ENCODE measurements at regions not wholly inside any gene's neighbourhood (a gene's known extent, or its start where the extent isn't known, plus 50 kb on each side); places are given as distances from the start of the nearest gene placed in this dataset.
A peak's percentile ranks its signal among the peaks of the same experiment; 100 is the strongest.

- no peaks in the 10 kb centered on the region for H3K36me3 ChIP-seq (replicated peaks in 1 of 2; ENCODE audit: control insufficient read depth in 2 of 2, insufficient read depth in 2 of 2, low read length in 2 of 2)
- no peak overlapping the region for H3K9ac ChIP-seq (ENCODE audit: low read depth, low read length, poor library complexity)
- no peak overlapping the region for H2BK12ac ChIP-seq (ENCODE audit: low read length)
- no peak overlapping the region for H3K23ac ChIP-seq (ENCODE audit: low read depth, low read length, poor library complexity)
- no peaks in the 10 kb centered on the region for H3K79me1 ChIP-seq (ENCODE audit: low read depth, low read length)
- no peak overlapping the region for H2BK5ac ChIP-seq (ENCODE audit: low read length)
- H3K27ac ChIP-seq (replicated peaks; ENCODE audit: low read length) = no peak overlapping the region
- H4K91ac ChIP-seq (ENCODE audit: low read depth, low read length, poor library complexity) = no peak overlapping the region
- WGBS, 2 donors (ENCODE audit: extremely low coverage in 2 of 2, insufficient read length in 2 of 2, insufficient replicate concordance in 1 of 2) = no CpG with 5 or more reads among the region's 1 CpG
- no peak overlapping the region for H3K18ac ChIP-seq (ENCODE audit: low read length)
- H2AK5ac ChIP-seq (ENCODE audit: low read depth, low read length) = no peak overlapping the region
- no peak overlapping the region for H3K4me3 ChIP-seq (ENCODE audit: low read length in 2 of 2)
- H3K4me2 ChIP-seq (ENCODE audit: insufficient read depth, low read length, poor library complexity, severe bottlenecking) = no peak overlapping the region
- H3K4me1 ChIP-seq (ENCODE audit: control insufficient read depth in 2 of 2, insufficient read depth in 1 of 2, low read depth in 1 of 2, low read length in 2 of 2) = no peaks in the 10 kb centered on the region
- H4K8ac ChIP-seq (ENCODE audit: low read depth, low read length) = no peak overlapping the region
- H3K9me3 ChIP-seq (replicated peaks in 1 of 2; ENCODE audit: control insufficient read depth in 2 of 2, insufficient read depth in 1 of 2, low read depth in 1 of 2, low read length in 2 of 2) = no peaks in the 10 kb centered on the region
- DNase-seq (ENCODE audit: low spot score) = no peak
- peaks cover 0 to 3% (median 0%) of the 10 kb centered on the region in 3 experiments for H3K27me3 ChIP-seq (ENCODE audit: control insufficient read depth in 3 of 3, insufficient read depth in 3 of 3, low read depth in 1 of 3, low read length in 3 of 3)
- no peak overlapping the region for H3K14ac ChIP-seq (ENCODE audit: low read length)
- H2BK120ac ChIP-seq (ENCODE audit: low read depth, low read length) = no peak overlapping the region
- no peak overlapping the region for H2AFZ ChIP-seq (ENCODE audit: low read length)
- H3K4ac ChIP-seq (ENCODE audit: low read length) = no peak overlapping the region
- H2BK15ac ChIP-seq (ENCODE audit: low read length) = no peak overlapping the region
Observed at GRCh38 chr11:45527898-45528297, 137.5 kb downstream of the CHST1 start.

GRCh38 chr11:45525393-45525792 lies 140.0 kb downstream of the CHST1 start:
- Histone ChIP-seq H2BK5ac (ENCODE audit: low read length) (no peak overlapping the region), H2AK5ac (ENCODE audit: low read depth, low read length) (no peak overlapping the region), H3K23ac (ENCODE audit: low read depth, low read length, poor library complexity) (no peak overlapping the region), H3K4ac (ENCODE audit: low read length) (no peak overlapping the region), H4K8ac (ENCODE audit: low read depth, low read length) (no peak overlapping the region), H3K4me2 (ENCODE audit: insufficient read depth, low read length, poor library complexity, severe bottlenecking) (no peak overlapping the region), H3K4me1 (ENCODE audit: control insufficient read depth in 2 of 2, insufficient read depth in 1 of 2, low read depth in 1 of 2, low read length in 2 of 2) (no peaks in the 10 kb centered on the region), H2AFZ (ENCODE audit: low read length) (no peak overlapping the region), H3K27me3 (ENCODE audit: control insufficient read depth in 3 of 3, insufficient read depth in 3 of 3, low read depth in 1 of 3, low read length in 3 of 3) (no peaks in the 10 kb centered on the region), H3K79me1 (ENCODE audit: low read depth, low read length) (no peaks in the 10 kb centered on the region), H3K9ac (ENCODE audit: low read depth, low read length, poor library complexity) (no peak overlapping the region), H3K14ac (ENCODE audit: low read length) (no peak overlapping the region), H3K27ac (replicated peaks; ENCODE audit: low read length) (no peak overlapping the region), H3K9me3 (replicated peaks in 1 of 2; ENCODE audit: control insufficient read depth in 2 of 2, insufficient read depth in 1 of 2, low read depth in 1 of 2, low read length in 2 of 2) (no peaks in the 10 kb centered on the region), H3K18ac (ENCODE audit: low read length) (peak overlapping the region; percentile 42), H3K4me3 (ENCODE audit: low read length in 2 of 2) (no peak overlapping the region), H4K91ac (ENCODE audit: low read depth, low read length, poor library complexity) (no peak overlapping the region), H2BK120ac (ENCODE audit: low read depth, low read length) (no peak overlapping the region), H2BK12ac (ENCODE audit: low read length) (no peak overlapping the region), H3K36me3 (replicated peaks in 1 of 2; ENCODE audit: control insufficient read depth in 2 of 2, insufficient read depth in 2 of 2, low read length in 2 of 2) (no peaks in the 10 kb centered on the region), H2BK15ac (ENCODE audit: low read length) (no peak overlapping the region)
- no peak for DNase-seq (ENCODE audit: low spot score)
- no CpG with 5 or more reads among the region's 3 CpGs for WGBS, 2 donors (ENCODE audit: extremely low coverage in 2 of 2, insufficient read length in 2 of 2, insufficient replicate concordance in 1 of 2)

- no peaks in the 10 kb centered on the region for H3K79me1 ChIP-seq (ENCODE audit: low read depth, low read length)
- H3K4ac ChIP-seq (ENCODE audit: low read length) = no peak overlapping the region
- no peaks in the 10 kb centered on the region for H3K9me3 ChIP-seq (replicated peaks in 1 of 2; ENCODE audit: control insufficient read depth in 2 of 2, insufficient read depth in 1 of 2, low read depth in 1 of 2, low read length in 2 of 2)
- H3K23ac ChIP-seq (ENCODE audit: low read depth, low read length, poor library complexity) = no peak overlapping the region
- no peak overlapping the region for H2BK120ac ChIP-seq (ENCODE audit: low read depth, low read length)
- no peaks in the 10 kb centered on the region for H3K27me3 ChIP-seq (ENCODE audit: control insufficient read depth in 3 of 3, insufficient read depth in 3 of 3, low read depth in 1 of 3, low read length in 3 of 3)
- no peak overlapping the region for H3K4me3 ChIP-seq (ENCODE audit: low read length in 2 of 2)
- H4K8ac ChIP-seq (ENCODE audit: low read depth, low read length) = no peak overlapping the region
- H3K4me1 ChIP-seq (ENCODE audit: control insufficient read depth in 2 of 2, insufficient read depth in 1 of 2, low read depth in 1 of 2, low read length in 2 of 2) = no peaks in the 10 kb centered on the region
- no peaks in the 10 kb centered on the region for H3K36me3 ChIP-seq (replicated peaks in 1 of 2; ENCODE audit: control insufficient read depth in 2 of 2, insufficient read depth in 2 of 2, low read length in 2 of 2)
- no CpG with 5 or more reads among the region's 5 CpGs for WGBS, 2 donors (ENCODE audit: extremely low coverage in 2 of 2, insufficient read length in 2 of 2, insufficient replicate concordance in 1 of 2)
- H3K14ac ChIP-seq (ENCODE audit: low read length) = no peak overlapping the region
- no peak for DNase-seq (ENCODE audit: low spot score)
- H3K18ac ChIP-seq (ENCODE audit: low read length) = no peak overlapping the region
- no peak overlapping the region for H2AFZ ChIP-seq (ENCODE audit: low read length)
- no peak overlapping the region for H2BK15ac ChIP-seq (ENCODE audit: low read length)
- H2AK5ac ChIP-seq (ENCODE audit: low read depth, low read length) = no peak overlapping the region
- H2BK5ac ChIP-seq (ENCODE audit: low read length) = no peak overlapping the region
- no peak overlapping the region for H3K27ac ChIP-seq (replicated peaks; ENCODE audit: low read length)
- no peak overlapping the region for H3K9ac ChIP-seq (ENCODE audit: low read depth, low read length, poor library complexity)
- H4K91ac ChIP-seq (ENCODE audit: low read depth, low read length, poor library complexity) = no peak overlapping the region
- H2BK12ac ChIP-seq (ENCODE audit: low read length) = no peak overlapping the region
- H3K4me2 ChIP-seq (ENCODE audit: insufficient read depth, low read length, poor library complexity, severe bottlenecking) = no peak overlapping the region
Observed at GRCh38 chr11:45523760-45524159, 141.7 kb downstream of the CHST1 start.

GRCh38 chr11:45518833-45519535 lies 146.4 kb downstream of the CHST1 start:
- Histone ChIP-seq H3K9me3 (replicated peaks in 1 of 2; ENCODE audit: control insufficient read depth in 2 of 2, insufficient read depth in 1 of 2, low read depth in 1 of 2, low read length in 2 of 2) (no peaks in the 10 kb centered on the region), H3K27ac (replicated peaks; ENCODE audit: low read length) (no peak overlapping the region), H3K14ac (ENCODE audit: low read length) (no peak overlapping the region), H3K36me3 (replicated peaks in 1 of 2; ENCODE audit: control insufficient read depth in 2 of 2, insufficient read depth in 2 of 2, low read length in 2 of 2) (no peaks in the 10 kb centered on the region), H2BK5ac (ENCODE audit: low read length) (no peak overlapping the region), H3K27me3 (ENCODE audit: control insufficient read depth in 3 of 3, insufficient read depth in 3 of 3, low read depth in 1 of 3, low read length in 3 of 3) (no peaks in the 10 kb centered on the region), H2AFZ (ENCODE audit: low read length) (no peak overlapping the region), H3K4me1 (ENCODE audit: control insufficient read depth in 2 of 2, insufficient read depth in 1 of 2, low read depth in 1 of 2, low read length in 2 of 2) (peaks cover 0 to 3% of the 10 kb centered on the region in 2 donors), H3K4me3 (ENCODE audit: low read length in 2 of 2) (no peak overlapping the region), H3K4ac (ENCODE audit: low read length) (no peak overlapping the region), H3K23ac (ENCODE audit: low read depth, low read length, poor library complexity) (no peak overlapping the region), H4K91ac (ENCODE audit: low read depth, low read length, poor library complexity) (no peak overlapping the region), H3K4me2 (ENCODE audit: insufficient read depth, low read length, poor library complexity, severe bottlenecking) (no peak overlapping the region), H3K9ac (ENCODE audit: low read depth, low read length, poor library complexity) (no peak overlapping the region), H2BK12ac (ENCODE audit: low read length) (no peak overlapping the region), H4K8ac (ENCODE audit: low read depth, low read length) (no peak overlapping the region), H2BK15ac (ENCODE audit: low read length) (no peak overlapping the region), H2BK120ac (ENCODE audit: low read depth, low read length) (no peak overlapping the region), H3K79me1 (ENCODE audit: low read depth, low read length) (no peaks in the 10 kb centered on the region), H2AK5ac (ENCODE audit: low read depth, low read length) (no peak overlapping the region), H3K18ac (ENCODE audit: low read length) (no peak overlapping the region)
- no CpG with 5 or more reads among the region's 5 CpGs for WGBS, 2 donors (ENCODE audit: extremely low coverage in 2 of 2, insufficient read length in 2 of 2, insufficient replicate concordance in 1 of 2)
- no peak for DNase-seq (ENCODE audit: low spot score)

All from neuronal stem cell (in vitro differentiated cells).